Esophagus squamous epithelium (tissue), 4 donors: ENCODE measurements at regions not wholly inside any gene's neighbourhood (a gene's known extent, or its start where the extent isn't known, plus 50 kb on each side); places are given as distances from the start of the nearest gene placed in this dataset.

Experiments
- POLR2A ChIP-seq, 4 donors: fragments of 450-650 bp; IDR thresholded peaks; one replicate each; pipeline ENCODE4 v1.6.1; 2017; ENCODE audit warnings: antibody characterized with exemption in 4 of 4, mild to moderate bottlenecking in 4 of 4, moderate library complexity in 3 of 4
- TF ChIP-seq, protein P1 (sequence below), 6 experiments: fragments of 450-650 bp in 4 of 6; fragments of 200-600 bp in 2 of 6; sonication (generic) in 2 of 6; IDR thresholded peaks; one replicate each; pipeline ENCODE4 v1.5.1; 2016 to 2019; ENCODE audit warnings: antibody characterized with exemption in 6 of 6, mild to moderate bottlenecking in 4 of 6, moderate library complexity in 4 of 6

DNA sequence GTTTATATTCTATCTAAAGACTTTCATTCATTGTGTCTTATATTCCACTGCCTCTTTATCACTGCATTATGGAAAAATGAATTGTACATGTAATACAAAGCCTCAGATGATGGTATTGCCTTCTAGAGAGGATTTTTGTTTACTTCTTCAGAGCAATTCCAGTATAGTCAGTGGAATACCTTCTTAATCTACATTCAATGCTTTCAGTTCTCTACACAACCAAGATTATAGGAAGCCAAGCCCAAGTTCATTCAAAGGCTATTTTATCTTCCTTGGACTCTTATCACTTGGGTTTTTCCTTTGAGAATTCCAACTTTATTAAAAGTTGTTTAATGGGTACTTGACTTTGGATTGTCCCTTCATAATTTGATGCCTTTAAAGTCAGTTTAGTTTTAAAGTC lies 1971.0 kb upstream of the FLRT2 start:
- TF ChIP-seq POLR2A (IDR thresholded peaks at IDR 0.05) = no peak
- TF ChIP-seq, protein P1, sequence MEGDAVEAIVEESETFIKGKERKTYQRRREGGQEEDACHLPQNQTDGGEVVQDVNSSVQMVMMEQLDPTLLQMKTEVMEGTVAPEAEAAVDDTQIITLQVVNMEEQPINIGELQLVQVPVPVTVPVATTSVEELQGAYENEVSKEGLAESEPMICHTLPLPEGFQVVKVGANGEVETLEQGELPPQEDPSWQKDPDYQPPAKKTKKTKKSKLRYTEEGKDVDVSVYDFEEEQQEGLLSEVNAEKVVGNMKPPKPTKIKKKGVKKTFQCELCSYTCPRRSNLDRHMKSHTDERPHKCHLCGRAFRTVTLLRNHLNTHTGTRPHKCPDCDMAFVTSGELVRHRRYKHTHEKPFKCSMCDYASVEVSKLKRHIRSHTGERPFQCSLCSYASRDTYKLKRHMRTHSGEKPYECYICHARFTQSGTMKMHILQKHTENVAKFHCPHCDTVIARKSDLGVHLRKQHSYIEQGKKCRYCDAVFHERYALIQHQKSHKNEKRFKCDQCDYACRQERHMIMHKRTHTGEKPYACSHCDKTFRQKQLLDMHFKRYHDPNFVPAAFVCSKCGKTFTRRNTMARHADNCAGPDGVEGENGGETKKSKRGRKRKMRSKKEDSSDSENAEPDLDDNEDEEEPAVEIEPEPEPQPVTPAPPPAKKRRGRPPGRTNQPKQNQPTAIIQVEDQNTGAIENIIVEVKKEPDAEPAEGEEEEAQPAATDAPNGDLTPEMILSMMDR (IDR thresholded peaks at IDR 0.05) = no peak
